ENCODE measurements at regions not wholly inside any gene's neighbourhood (a gene's known extent, or its start where the extent isn't known, plus 50 kb on each side); places are given as distances from the start of the nearest gene placed in this dataset.

DNA sequence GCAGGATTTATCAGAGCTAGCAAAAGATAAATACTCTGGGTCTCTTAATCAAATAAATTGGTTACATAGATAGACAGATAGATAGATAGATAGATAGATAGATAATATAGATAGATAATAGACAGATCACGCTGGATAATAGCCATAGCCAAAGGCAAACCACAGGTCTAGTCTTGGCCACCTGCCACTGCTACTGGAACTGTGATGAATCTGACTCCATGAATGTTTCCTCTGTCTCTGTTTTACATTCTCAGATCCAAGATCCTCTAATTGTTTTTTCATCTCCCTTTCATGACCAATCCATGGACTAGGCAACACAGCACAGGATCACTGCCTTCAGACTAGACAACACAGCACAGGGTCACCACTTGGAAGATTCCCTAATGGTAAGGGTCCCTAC lies 444.7 kb upstream of the NFIA start:
- H3K9me3 Mint-ChIP-seq = no peaks in the 10 kb centered on the region
- H3K9me3 ChIP-seq (ENCODE audit: control insufficient read depth in 1 of 2, insufficient read depth in 1 of 2, low read length in 2 of 2) = no peaks in the 10 kb centered on the region
- H3K27ac Mint-ChIP-seq = no peak overlapping the region
- H3K36me3 ChIP-seq (ENCODE audit: insufficient read depth, low read length) = no peaks in the 10 kb centered on the region
- no peaks in the 10 kb centered on the region for H3K4me1 Mint-ChIP-seq (ENCODE audit: low read depth)
- peaks cover 7% of the 10 kb centered on the region for H3K27me3 Mint-ChIP-seq
- no peaks in the 10 kb centered on the region for H3K36me3 Mint-ChIP-seq (ENCODE audit: low read depth)
- no peak overlapping the region for H3K4me3 ChIP-seq (ENCODE audit: low read length)
- POLR2A ChIA-PET = no interaction called here
- CTCF ChIA-PET = no interaction called here
- TF ChIP-seq, protein P1, sequence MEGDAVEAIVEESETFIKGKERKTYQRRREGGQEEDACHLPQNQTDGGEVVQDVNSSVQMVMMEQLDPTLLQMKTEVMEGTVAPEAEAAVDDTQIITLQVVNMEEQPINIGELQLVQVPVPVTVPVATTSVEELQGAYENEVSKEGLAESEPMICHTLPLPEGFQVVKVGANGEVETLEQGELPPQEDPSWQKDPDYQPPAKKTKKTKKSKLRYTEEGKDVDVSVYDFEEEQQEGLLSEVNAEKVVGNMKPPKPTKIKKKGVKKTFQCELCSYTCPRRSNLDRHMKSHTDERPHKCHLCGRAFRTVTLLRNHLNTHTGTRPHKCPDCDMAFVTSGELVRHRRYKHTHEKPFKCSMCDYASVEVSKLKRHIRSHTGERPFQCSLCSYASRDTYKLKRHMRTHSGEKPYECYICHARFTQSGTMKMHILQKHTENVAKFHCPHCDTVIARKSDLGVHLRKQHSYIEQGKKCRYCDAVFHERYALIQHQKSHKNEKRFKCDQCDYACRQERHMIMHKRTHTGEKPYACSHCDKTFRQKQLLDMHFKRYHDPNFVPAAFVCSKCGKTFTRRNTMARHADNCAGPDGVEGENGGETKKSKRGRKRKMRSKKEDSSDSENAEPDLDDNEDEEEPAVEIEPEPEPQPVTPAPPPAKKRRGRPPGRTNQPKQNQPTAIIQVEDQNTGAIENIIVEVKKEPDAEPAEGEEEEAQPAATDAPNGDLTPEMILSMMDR (IDR thresholded peaks at IDR 0.05) = no peak
- H3K27ac ChIP-seq (ENCODE audit: low read depth in 1 of 2, low read length in 2 of 2) = no peak overlapping the region
- ATAC-seq (ENCODE audit: poor library complexity) = no peak
- H3K27me3 ChIP-seq (ENCODE audit: control insufficient read depth in 1 of 2, insufficient read depth in 2 of 2, low read length in 2 of 2) = no peaks in the 10 kb centered on the region
- DNase-seq = no peak
- no peak overlapping the region for H3K4me3 Mint-ChIP-seq
- H3K4me1 ChIP-seq (ENCODE audit: insufficient read depth, low read length) = no peaks in the 10 kb centered on the region
- intact Hi-C loops (cut with DNase I, micrococcal nuclease) = no loop called here

DNA sequence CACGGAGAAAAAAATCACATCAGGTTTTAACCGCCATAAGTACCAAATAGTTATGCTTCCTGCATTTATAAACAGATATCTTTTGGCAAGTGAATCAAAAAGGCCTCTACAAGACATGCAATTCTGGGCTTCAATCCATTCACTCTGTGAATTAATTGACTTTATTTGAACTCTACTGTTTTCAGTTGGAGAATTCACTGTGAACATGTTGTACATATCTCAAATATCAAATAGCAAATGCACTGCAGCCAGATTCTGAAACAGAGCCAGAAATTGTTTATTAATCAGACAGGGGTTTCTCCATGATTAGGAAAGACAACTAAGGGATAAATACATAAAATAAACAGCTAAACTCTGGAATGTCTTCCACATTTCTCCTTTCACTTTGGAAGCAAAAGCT lies 445.4 kb upstream of the NFIA start:
- intact Hi-C loops (cut with DNase I, micrococcal nuclease) = no loop called here
- ATAC-seq (ENCODE audit: poor library complexity) (no peak), DNase-seq (no peak)
- H3K4me1 ChIP-seq (ENCODE audit: insufficient read depth, low read length) = no peaks in the 10 kb centered on the region
- Mint-ChIP-seq H3K27me3 (peaks cover 7% of the 10 kb centered on the region), H3K9me3 (no peaks in the 10 kb centered on the region), H3K36me3 (ENCODE audit: low read depth) (no peaks in the 10 kb centered on the region), H3K4me1 (ENCODE audit: low read depth) (no peaks in the 10 kb centered on the region), H3K27ac (no peak overlapping the region), H3K4me3 (no peak overlapping the region)
- TF ChIP-seq, protein P1 (IDR thresholded peaks at IDR 0.05) = no peak
- no peak overlapping the region for H3K4me3 ChIP-seq (ENCODE audit: low read length)
- H3K36me3 ChIP-seq (ENCODE audit: insufficient read depth, low read length) = no peaks in the 10 kb centered on the region
- ChIA-PET CTCF (no interaction called here), POLR2A (no interaction called here)
- H3K27ac ChIP-seq (ENCODE audit: low read depth in 1 of 2, low read length in 2 of 2) = no peak overlapping the region
- H3K9me3 ChIP-seq (ENCODE audit: control insufficient read depth in 1 of 2, insufficient read depth in 1 of 2, low read length in 2 of 2) = no peaks in the 10 kb centered on the region
- no peaks in the 10 kb centered on the region for H3K27me3 ChIP-seq (ENCODE audit: control insufficient read depth in 1 of 2, insufficient read depth in 2 of 2, low read length in 2 of 2)

DNA sequence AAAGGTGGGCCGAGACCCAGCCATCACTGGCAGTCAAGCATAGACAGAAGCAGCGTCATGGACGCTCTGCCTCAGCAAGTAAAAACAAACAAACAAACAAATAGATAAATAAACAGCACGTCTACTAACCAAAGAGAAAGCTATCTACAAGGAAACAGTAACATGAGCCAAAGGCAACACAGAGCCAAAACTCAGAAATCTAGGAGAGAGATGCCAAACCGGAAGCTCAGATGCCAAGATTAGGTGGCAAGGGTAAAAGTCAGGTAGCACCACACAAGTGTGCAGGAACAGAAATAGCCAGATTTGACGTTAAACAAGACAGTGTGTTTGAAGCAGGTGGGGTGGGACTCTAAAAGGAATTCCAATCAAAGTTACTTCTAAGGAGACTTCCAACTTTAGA lies 448.3 kb upstream of the NFIA start:
- Histone ChIP-seq H3K9me3 (ENCODE audit: control insufficient read depth in 1 of 2, insufficient read depth in 1 of 2, low read length in 2 of 2) (no peaks in the 10 kb centered on the region), H3K4me3 (ENCODE audit: low read length) (no peak overlapping the region), H3K4me1 (ENCODE audit: insufficient read depth, low read length) (no peaks in the 10 kb centered on the region), H3K27ac (ENCODE audit: low read depth in 1 of 2, low read length in 2 of 2) (no peak overlapping the region), H3K27me3 (ENCODE audit: control insufficient read depth in 1 of 2, insufficient read depth in 2 of 2, low read length in 2 of 2) (no peaks in the 10 kb centered on the region), H3K36me3 (ENCODE audit: insufficient read depth, low read length) (no peaks in the 10 kb centered on the region)
- TF ChIP-seq, protein P1 (IDR thresholded peaks at IDR 0.05) = no peak
- H3K9me3 Mint-ChIP-seq = no peaks in the 10 kb centered on the region
- H3K36me3 Mint-ChIP-seq (ENCODE audit: low read depth) = no peaks in the 10 kb centered on the region
- no peak overlapping the region for H3K27ac Mint-ChIP-seq
- intact Hi-C loops (cut with DNase I, micrococcal nuclease) = no loop called here
- no peaks in the 10 kb centered on the region for H3K4me1 Mint-ChIP-seq (ENCODE audit: low read depth)
- CTCF ChIA-PET = no interaction called here
- ATAC-seq (ENCODE audit: poor library complexity) = no peak
- no peak for DNase-seq
- POLR2A ChIA-PET = no interaction called here
- peaks cover 7% of the 10 kb centered on the region for H3K27me3 Mint-ChIP-seq
- no peak overlapping the region for H3K4me3 Mint-ChIP-seq

All from CD4-positive, alpha-beta T cell (primary cell).